ENCODE measurements at regions not wholly inside any gene's neighbourhood (a gene's known extent, or its start where the extent isn't known, plus 50 kb on each side); places are given as distances from the start of the nearest gene placed in this dataset.

DNA sequence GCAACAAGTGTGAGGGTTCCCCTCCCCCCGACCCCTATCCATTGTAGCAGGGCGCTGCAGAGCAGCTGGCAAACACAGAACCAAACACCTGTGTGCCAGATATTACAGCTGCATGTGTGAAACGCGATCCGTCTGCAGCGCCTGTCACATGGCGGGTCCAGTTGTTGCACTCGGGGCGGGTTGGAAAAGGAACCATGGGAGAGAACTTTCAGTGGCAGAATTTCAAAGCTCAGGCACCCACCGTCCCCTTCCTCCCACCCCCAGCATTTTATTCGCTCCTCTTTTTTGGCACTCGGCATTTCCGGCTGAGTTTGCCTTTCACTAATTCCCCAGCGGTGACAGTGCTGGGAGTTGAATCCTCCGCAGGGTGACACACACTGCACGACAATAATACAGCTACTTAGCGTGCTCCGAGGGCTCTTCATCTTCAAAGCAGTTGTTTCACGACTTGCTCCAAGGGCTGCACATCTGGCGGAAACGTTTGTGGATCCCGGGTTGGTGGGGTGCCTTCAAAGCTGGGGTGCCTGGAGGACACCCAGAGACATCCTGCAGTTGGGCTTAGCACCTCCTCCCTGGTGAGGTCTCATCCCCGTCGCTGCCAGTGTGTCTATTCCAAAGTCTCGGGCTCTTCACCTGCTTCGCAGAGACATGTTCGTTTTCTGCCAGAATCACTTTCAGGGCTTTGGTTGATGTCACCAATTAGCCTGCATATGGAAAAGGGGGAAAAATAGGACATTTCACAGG is 180.7 kb downstream of the ZBTB18 start:
- TF ChIP-seq, protein P1, sequence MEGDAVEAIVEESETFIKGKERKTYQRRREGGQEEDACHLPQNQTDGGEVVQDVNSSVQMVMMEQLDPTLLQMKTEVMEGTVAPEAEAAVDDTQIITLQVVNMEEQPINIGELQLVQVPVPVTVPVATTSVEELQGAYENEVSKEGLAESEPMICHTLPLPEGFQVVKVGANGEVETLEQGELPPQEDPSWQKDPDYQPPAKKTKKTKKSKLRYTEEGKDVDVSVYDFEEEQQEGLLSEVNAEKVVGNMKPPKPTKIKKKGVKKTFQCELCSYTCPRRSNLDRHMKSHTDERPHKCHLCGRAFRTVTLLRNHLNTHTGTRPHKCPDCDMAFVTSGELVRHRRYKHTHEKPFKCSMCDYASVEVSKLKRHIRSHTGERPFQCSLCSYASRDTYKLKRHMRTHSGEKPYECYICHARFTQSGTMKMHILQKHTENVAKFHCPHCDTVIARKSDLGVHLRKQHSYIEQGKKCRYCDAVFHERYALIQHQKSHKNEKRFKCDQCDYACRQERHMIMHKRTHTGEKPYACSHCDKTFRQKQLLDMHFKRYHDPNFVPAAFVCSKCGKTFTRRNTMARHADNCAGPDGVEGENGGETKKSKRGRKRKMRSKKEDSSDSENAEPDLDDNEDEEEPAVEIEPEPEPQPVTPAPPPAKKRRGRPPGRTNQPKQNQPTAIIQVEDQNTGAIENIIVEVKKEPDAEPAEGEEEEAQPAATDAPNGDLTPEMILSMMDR (IDR thresholded peaks at IDR 0.05; ENCODE audit: insufficient read depth, low read depth, low read length), result no peak
- no peak for TF ChIP-seq EZH2 (IDR thresholded peaks at IDR 0.05; ENCODE audit: insufficient read depth, low read length)
